ENCODE measurements at regions not wholly inside any gene's neighbourhood (a gene's known extent, or its start where the extent isn't known, plus 50 kb on each side); places are given as distances from the start of the nearest gene placed in this dataset.

- no peak for TF ChIP-seq EZH2phosphoT487 (IDR thresholded peaks at IDR 0.05; ENCODE audit: low read length)
- TF ChIP-seq CTCF (IDR thresholded peaks at IDR 0.05; ENCODE audit: low read length), result no peak
- TF ChIP-seq EZH2 (optimal IDR thresholded peaks at IDR 0.05; ENCODE audit: low read depth, low read length), result no peak
Measured at GRCh38 chr5:172571413-172571812, 69.7 kb upstream of the NEURL1B start.
